HEK293T (cell line): ENCODE measurements at regions not wholly inside any gene's neighbourhood (a gene's known extent, or its start where the extent isn't known, plus 50 kb on each side); places are given as distances from the start of the nearest gene placed in this dataset.

Experiments used
- ARNT ChIP-seq: fragments of 450-650 bp; IDR thresholded peaks from 2 replicates; pipeline ENCODE4 v1.6.1; 2017; ENCODE audit warnings: mild to moderate bottlenecking
- FOXK2 ChIP-seq: fragments of 450-650 bp; IDR thresholded peaks from 2 replicates; pipeline ENCODE4 v1.6.1; 2016; ENCODE audit warnings: mild to moderate bottlenecking
- FOXM1 ChIP-seq: fragments of 450-650 bp; IDR thresholded peaks from 2 replicates; pipeline ENCODE4 v1.6.1; 2017; ENCODE audit warnings: mild to moderate bottlenecking, borderline replicate concordance
- L3MBTL2 ChIP-seq: fragments of 450-650 bp; conservative IDR thresholded peaks from 2 replicates; pipeline ENCODE4 v1.6.1; 2016; ENCODE audit warnings: mild to moderate bottlenecking
- LEF1 ChIP-seq: fragments of 450-650 bp; IDR thresholded peaks from 2 replicates; pipeline ENCODE4 v1.6.1; 2017; ENCODE audit warnings: mild to moderate bottlenecking, borderline replicate concordance
- SP1 ChIP-seq: fragments of 450-650 bp; IDR thresholded peaks from 2 replicates; pipeline ENCODE4 v1.6.1; 2017
- SUZ12 ChIP-seq: fragments of 450-650 bp; IDR thresholded peaks from 2 replicates; pipeline ENCODE4 v1.6.1; 2016; ENCODE audit warnings: mild to moderate bottlenecking
- TARDBP ChIP-seq: fragments of 450-650 bp; IDR thresholded peaks from 2 replicates; pipeline ENCODE4 v1.6.1; 2016
- ZNF384 ChIP-seq: fragments of 450-650 bp; IDR thresholded peaks from 2 replicates; pipeline ENCODE4 v1.6.1; 2016

DNA sequence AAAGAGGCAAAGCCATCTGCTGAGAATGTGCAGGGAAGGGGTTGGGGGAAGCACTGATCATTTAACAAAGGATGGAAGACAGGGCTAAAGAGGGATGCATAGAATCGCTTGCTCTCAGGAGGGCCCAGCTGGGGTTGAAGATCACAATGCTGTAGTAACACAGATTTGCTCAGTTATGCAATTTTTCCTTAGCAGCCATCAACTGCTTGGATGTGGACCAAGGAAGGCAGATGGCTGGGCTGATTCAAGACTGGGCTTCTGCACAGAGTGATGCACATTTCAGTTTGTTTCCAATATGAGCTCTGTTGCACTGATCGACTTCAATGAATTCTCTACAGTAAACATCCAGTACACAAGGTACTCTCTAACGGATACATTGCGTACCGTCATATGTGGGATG is 127.8 kb upstream of the TBL1X start:
- TF ChIP-seq LEF1 (no peak), SP1 (no peak), FOXM1 (no peak), ARNT (no peak), TARDBP (no peak), SUZ12 (no peak), FOXK2 (no peak), ZNF384 (no peak), L3MBTL2 (no peak)
